ENCODE measurements at regions not wholly inside any gene's neighbourhood (a gene's known extent, or its start where the extent isn't known, plus 50 kb on each side); places are given as distances from the start of the nearest gene placed in this dataset.

GRCh38 chr15:48020166-48020565, 100.6 kb upstream of the SLC24A5 start:
- TF ChIP-seq, protein P1, sequence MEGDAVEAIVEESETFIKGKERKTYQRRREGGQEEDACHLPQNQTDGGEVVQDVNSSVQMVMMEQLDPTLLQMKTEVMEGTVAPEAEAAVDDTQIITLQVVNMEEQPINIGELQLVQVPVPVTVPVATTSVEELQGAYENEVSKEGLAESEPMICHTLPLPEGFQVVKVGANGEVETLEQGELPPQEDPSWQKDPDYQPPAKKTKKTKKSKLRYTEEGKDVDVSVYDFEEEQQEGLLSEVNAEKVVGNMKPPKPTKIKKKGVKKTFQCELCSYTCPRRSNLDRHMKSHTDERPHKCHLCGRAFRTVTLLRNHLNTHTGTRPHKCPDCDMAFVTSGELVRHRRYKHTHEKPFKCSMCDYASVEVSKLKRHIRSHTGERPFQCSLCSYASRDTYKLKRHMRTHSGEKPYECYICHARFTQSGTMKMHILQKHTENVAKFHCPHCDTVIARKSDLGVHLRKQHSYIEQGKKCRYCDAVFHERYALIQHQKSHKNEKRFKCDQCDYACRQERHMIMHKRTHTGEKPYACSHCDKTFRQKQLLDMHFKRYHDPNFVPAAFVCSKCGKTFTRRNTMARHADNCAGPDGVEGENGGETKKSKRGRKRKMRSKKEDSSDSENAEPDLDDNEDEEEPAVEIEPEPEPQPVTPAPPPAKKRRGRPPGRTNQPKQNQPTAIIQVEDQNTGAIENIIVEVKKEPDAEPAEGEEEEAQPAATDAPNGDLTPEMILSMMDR (IDR thresholded peaks at IDR 0.05; ENCODE audit: low read length) = no peak
- no peak for TF ChIP-seq EZH2 (optimal IDR thresholded peaks at IDR 0.05; ENCODE audit: low read depth, low read length)
